HG03565 (cell line): ENCODE measurements at regions not wholly inside any gene's neighbourhood (a gene's known extent, or its start where the extent isn't known, plus 50 kb on each side); places are given as distances from the start of the nearest gene placed in this dataset.

Source experiments
- ATAC-seq: cut with Tn5 transposase; IDR thresholded peaks from one replicate; pipeline ENCODE4 v1.9.1; 2021; ENCODE audit warnings: mild to moderate bottlenecking, moderate library complexity; ENCODE audit not compliant: unreplicated experiment

- ATAC-seq, result no peak
Observed at GRCh38 chr4:138759554-138759902, 256.1 kb upstream of the NOCT start.

DNA sequence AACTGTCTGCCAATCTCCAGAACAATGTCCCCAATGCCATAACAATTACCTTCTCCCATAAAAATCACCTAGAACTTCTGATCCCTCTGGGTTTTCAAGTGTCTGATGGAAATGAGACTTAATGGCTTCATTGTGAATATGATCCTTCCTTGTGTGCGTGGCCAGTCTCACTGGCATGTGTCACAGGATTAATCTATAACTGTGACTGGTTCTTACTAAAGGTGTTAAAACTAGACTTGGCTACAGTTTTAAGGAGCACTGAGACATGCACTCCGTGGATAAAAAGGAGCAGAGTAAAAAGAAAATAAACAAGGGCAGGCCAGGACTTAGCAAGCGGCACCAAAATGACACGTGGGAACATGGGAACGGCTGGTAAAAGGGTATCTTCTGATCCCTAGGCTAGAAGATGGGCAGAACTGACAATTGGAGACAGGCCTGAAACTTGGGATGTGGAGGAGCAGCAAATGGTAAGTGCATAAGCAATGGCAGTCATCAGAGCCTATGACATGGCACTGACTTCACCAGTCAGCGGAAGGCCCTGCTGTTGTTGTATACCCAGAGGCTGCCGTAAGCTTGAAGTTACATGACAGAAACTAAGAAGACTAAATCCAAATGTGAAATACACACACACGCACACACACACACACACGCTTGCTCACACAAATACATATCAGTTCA, 256.6 kb upstream of the NOCT start:
- ATAC-seq, result no peak

DNA sequence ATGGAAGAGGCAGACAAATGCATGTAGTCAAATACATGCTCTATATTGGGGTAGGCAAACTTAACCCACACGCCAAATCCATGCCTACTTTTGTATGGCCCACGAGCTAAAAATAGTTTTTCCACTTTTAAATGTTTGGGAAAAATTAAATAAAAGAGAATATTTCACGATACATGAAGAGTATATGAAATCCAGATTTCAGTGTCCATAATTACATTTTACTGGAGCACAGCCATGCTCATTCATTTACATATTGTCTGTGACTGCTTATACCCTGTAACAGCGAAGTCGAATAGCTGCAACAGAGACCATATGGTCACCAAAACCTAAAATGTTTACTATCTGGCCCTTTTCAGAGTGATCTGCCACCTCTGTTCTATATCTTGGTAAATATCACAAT, 257.4 kb upstream of the NOCT start:
- no peak for ATAC-seq

DNA sequence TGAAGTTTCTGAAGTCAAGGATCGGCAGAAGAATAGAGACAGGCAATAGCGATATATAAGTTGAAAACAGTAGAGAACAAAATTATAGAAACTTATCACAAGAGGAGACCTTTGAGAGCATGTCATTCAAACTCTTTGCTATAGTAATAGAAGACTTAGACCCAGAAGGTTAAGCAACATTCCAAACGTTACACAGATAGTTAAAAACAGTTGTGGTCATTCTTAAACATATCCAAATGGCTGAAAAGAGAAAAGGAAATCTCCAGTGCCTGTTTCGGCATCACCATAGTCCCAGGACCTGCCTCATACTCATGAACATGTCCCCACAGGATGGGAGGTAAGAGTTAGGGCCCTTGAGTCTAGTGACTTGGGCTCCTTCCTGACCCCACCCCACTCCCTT, 258.1 kb upstream of the NOCT start:
- ATAC-seq, result no peak

GRCh38 chr4:138756519-138756918, 259.1 kb upstream of the NOCT start:
- no peak for ATAC-seq

DNA sequence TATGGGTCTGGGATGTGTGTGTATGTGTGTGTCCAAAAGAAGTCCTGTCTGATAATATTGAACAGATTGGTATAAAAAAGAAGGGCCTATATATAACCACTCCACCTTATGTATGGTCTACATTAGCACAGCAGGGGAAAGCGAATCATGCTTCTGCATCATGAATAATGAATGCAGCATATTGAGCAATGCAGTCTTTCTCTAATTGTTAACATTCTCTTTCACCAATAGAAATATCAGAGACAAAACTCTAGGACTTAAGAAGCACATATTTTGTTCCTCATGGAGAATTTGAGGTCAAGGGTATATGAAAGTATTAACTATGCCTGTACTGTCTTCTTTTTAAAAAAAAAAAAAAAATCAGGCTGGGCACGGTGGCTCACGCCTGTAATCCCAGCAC, 264.3 kb upstream of the NOCT start:
- ATAC-seq, result no peak

DNA sequence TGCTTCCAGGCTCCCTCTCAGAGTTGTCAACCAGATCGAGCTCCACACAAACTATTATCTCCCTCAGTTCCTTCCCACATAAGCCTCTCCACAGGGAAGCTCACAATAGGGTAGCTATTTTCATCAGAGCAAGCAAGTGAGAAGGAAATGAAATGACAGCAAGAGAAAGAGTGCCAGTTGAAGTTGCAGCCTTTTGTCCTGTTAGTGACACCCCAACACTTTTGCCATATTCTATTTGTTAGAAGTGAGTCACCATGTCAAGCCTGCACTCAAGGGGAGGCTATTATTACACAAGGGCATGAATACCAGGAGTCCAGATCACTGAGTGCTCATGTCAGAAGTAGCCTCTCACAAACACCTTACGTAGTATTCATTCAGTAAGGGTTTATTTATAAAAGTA, 266.3 kb upstream of the NOCT start:
- ATAC-seq, result no peak

DNA sequence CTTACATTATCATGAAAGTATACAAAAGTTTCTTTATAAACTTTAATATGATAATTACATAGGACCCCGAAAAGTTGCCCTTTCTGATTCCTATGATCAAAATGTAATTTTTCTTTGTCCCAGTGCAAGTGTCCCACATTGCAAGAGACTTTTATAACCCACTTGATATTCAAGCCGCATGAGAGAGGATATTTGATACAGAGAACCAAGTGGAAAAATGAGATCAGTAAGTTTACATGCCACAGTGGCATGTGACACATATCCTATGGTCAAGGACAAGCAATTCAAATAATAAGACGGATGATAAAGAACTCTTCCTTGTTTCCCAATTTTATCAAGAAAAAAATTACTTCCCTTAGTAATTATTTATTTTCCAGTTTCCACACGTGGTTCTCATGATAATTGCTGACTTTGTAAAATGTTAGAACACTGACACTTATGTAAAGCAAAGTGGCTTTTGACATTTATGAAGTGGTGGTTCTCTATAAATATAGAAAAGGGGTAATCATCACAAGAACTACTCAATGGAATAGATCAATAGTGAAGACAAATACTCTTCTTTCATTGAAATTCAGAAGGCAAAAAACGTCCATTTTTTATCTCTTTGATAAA, 273.7 kb upstream of the NOCT start:
- ATAC-seq, result no peak

DNA sequence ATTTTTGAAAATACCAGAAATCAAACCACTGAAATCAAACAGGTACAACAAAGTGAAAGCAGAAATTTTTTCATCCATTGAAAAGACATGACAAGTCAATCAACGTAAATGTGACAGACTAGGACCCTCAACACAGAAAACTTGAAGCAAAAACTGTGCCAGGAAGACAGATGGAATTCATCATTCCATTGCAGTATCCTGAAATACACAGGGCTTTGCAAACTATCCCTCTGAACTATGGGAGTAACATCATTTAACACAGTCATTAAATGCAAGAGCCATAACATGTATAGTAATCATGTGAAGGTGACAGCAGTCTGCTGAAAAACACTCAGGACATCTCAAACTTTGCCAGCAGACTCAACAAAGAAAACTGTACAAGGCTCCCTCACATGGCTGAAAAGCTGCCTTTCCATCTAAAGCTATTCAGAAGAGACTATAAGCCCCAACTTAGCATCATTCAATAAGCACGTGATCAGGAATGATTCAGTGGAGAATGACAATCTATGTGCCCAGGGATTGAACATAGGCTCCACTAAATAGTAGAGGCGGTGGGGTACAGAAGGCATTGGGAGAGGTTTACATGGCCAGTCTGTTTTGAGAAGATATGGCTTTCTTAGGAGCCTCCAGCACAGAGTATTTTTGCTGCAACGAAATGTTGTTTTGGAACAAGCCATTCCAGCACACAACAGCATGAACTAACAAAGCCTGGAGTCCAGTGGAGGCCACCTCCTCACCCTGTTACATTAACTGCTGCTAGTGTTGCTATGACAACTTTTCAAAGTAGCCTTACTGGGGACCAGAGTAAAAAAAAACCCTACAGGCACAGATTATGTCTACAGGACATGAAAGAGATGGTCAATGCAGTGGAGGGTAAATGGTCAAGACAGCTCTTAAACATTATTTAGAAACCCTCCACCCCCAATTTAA, 274.5 kb upstream of the NOCT start:
- ATAC-seq, result no peak

DNA sequence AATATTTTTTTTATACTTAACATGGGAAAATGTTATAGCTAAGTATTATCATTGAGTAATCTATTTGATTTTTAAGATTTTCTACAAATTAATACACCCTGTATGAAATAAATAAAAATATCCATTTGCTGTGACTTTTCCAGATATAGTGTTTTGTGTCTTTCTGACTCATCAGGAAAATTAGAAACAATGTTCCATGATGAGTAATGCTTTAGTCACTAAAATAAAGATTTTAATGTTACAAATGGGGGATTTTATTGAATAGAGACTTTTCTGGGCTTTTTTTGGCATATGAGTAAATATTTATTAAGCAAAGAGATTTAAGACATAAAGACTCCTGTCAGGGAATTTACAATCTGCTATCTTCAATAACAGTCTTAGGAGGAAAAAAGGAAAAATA, 279.2 kb upstream of the NOCT start:
- ATAC-seq, result no peak

GRCh38 chr4:138734746-138735145, 280.8 kb upstream of the NOCT start:
- ATAC-seq, result no peak

GRCh38 chr4:138728566-138728965, 287.0 kb upstream of the NOCT start:
- no peak for ATAC-seq

- ATAC-seq, result no peak
Observed at GRCh38 chr4:138727731-138728130, 287.9 kb upstream of the NOCT start.

- ATAC-seq, result no peak
Observed at GRCh38 chr4:138724530-138724929, 291.1 kb upstream of the NOCT start.

- ATAC-seq, result no peak
Observed at GRCh38 chr4:138716559-138717335, 298.8 kb upstream of the NOCT start.

DNA sequence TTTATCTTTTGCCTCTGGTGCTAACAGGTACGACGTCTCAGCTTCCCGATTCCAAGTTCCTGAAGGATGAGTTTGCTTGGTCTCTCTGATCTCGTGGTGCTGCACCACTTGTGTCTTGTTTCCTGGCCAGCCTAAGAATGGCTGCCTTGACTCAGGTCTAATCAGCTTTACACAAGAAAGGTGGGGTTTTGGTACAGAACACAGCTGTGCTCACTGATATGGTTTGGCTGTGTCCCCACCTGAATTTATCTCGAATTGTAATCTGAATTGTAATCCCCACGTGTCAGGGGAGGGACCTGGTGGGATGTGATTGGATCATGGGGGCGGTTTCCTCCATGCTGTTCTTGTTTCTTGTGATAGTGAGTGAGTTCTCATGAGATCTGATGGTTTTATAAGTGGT, 305.3 kb upstream of the NOCT start:
- no peak for ATAC-seq

DNA sequence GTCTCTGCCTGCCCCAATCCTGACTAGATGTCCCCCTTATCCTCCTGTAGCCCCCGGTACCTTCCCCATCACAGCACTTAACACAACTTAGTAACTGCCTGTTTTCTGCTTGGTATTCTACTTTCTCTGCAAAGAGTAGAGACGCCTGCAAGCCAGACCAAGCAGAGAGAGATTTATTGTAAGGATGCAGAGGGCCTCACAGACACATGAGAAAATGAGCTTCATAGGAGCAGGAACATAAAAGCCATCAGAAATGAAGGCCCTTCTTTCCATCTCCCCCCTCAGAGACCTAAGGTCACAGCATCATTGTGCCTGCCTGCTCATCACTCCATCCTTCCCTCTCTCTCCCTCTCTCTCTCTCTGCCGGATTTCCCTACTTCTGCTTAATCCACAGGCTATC, 305.7 kb upstream of the NOCT start:
- ATAC-seq, result no peak

- ATAC-seq, result no peak
Observed at GRCh38 chr4:138707746-138708677, 307.6 kb upstream of the NOCT start.

GRCh38 chr4:138706201-138706600, 309.4 kb upstream of the NOCT start:
- ATAC-seq, result no peak

DNA sequence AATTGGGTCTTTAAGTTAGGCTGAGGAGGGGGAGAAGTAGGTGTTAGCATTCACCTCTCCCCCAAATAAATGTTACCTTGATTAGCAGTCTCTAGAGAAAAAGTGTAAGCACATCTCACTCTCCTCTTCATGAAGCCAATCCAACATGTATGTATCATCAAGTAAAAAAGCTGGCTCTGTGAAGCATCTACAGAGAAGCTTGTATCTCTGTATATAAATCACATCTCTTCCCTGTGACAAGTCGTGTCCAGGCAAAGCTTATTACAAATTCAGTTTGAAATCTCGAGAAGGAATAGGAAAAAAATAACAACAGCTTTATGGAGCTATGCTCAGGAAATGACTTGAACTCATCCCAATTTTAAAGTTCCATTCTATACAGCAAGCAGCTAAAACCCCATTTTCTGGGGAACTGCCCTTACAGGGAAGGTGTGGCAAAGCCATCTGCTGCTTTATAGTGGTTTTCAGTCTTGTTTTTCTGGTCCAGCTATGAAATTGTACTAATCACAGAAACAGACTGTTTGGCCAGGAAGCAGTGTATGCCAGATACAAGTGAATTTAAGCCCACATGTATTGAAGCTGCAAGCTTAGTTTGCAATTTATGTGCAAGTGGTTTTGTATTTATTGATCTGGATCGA, 313.3 kb upstream of the NOCT start:
- ATAC-seq, result no peak
